HL-60 (cell line): ENCODE measurements at regions not wholly inside any gene's neighbourhood (a gene's known extent, or its start where the extent isn't known, plus 50 kb on each side); places are given as distances from the start of the nearest gene placed in this dataset.

Experiments
- CTCF ChIP-seq: IDR thresholded peaks from one replicate; pipeline ENCODE4 v1.5.1; 2011; ENCODE audit warnings: low read length, control low read depth, inconsistent platforms; ENCODE audit not compliant: insufficient read depth
- GABPA ChIP-seq: IDR thresholded peaks from 2 replicates; pipeline ENCODE4 v1.6.1; 2012; ENCODE audit warnings: low read depth
- POLR2AphosphoS5 ChIP-seq: IDR thresholded peaks from 2 replicates; pipeline ENCODE4 v1.6.1; 2012; ENCODE audit warnings: low read depth
- REST ChIP-seq: IDR thresholded peaks from 2 replicates; pipeline ENCODE4 v1.6.1; 2012; ENCODE audit warnings: low read depth; ENCODE audit not compliant: insufficient replicate concordance

DNA sequence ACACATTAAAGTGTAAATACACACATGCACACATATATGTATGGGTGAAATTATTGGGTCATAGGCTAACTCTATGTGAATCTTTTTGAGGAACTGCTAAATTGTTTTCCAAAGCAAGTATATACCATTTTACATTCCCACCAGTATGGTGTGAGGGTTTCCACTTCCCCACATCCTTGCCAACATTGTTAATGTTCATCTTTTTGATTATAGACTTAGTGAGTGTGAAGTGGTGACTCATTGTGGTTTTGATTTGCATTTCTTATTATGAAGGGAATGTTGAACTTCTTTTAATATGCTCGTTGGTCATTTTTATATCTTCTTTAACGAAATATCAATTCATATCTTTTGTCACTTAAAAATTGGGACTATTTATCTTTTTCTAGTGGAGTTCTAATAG is 181.8 kb upstream of the GCFC2 start:
- TF ChIP-seq CTCF (no peak), REST (no peak), POLR2AphosphoS5 (no peak), GABPA (no peak)
